GM10248 (cell line): ENCODE measurements at regions not wholly inside any gene's neighbourhood (a gene's known extent, or its start where the extent isn't known, plus 50 kb on each side); places are given as distances from the start of the nearest gene placed in this dataset.

Experiments
- CTCF ChIA-PET: fragments of 300-600 bp; sonication (Branson Sonifier 250); formaldehyde crosslinking; extraction: SDS; loops from one replicate; lab custom pipeline; 2021; ENCODE audit warnings: antibody characterized with exemption; lab: Yijun Ruan, JAX
- POLR2A ChIA-PET: fragments of 350-650 bp; sonication (Branson Sonifier 250); formaldehyde crosslinking; extraction: SDS; loops from one replicate; lab custom pipeline; 2020; ENCODE audit warnings: antibody characterized with exemption; lab: Yijun Ruan, JAX
- DNase-seq: peaks from one replicate; pipeline ENCODE4 v3.0.0; 2012; ENCODE audit errors: extremely low spot score
- CTCF ChIP-seq: IDR thresholded peaks from 2 replicates; pipeline ENCODE4 v1.5.1; 2012; ENCODE audit warnings: mild to moderate bottlenecking, low read depth; ENCODE audit errors: extremely low read depth, missing control alignments, control extremely low read depth

GRCh38 chr5:89901346-89901745 lies 508.2 kb downstream of the CETN3 start:
- DNase-seq, result no peak
- no peak for TF ChIP-seq CTCF
- ChIA-PET POLR2A (no interaction called here), CTCF (interaction anchor here (1.1 to 1.9 kb wide), 5 partner anchors 10 to 18 kb away, joined by 3 to 9 read pairs (median 6); no protein-coding TSS in a partner anchor)

DNA sequence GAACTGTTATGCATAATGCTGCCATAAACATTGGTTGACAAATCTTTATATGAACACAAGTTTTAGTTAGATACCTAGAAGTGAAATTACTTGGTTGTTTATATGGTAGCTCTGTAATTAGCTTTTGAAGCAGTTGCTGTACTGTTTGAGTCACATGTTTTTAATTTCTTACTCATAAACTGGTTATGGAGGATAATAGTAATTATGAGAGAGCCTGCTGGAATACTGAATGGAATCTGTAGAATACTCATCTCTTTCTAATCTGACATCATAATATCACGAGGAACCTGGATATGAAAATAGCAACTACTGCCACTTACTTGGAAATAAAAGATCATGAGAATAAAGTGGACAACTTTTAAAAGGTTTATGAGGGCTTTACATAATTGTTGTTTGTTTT lies 509.2 kb downstream of the CETN3 start:
- ChIA-PET CTCF (interaction anchor here (3.0 kb wide), 1 partner anchor 11 kb away, joined by 11 read pairs; no protein-coding TSS in a partner anchor), POLR2A (no interaction called here)
- TF ChIP-seq CTCF, result no peak
- no peak for DNase-seq

GRCh38 chr5:89899559-89899958 lies 510.0 kb downstream of the CETN3 start:
- no peak for TF ChIP-seq CTCF
- ChIA-PET POLR2A (no interaction called here), CTCF (interaction anchor here (1.2 to 3.0 kb wide), 2 partner anchors 10 to 18 kb away, joined by 3 to 11 read pairs; no protein-coding TSS in a partner anchor)
- DNase-seq, result no peak

GRCh38 chr5:89893546-89893945 lies 516.0 kb downstream of the CETN3 start:
- TF ChIP-seq CTCF, result no peak
- CTCF ChIA-PET, result no interaction called here
- DNase-seq, result no peak
- POLR2A ChIA-PET, result no interaction called here

DNA sequence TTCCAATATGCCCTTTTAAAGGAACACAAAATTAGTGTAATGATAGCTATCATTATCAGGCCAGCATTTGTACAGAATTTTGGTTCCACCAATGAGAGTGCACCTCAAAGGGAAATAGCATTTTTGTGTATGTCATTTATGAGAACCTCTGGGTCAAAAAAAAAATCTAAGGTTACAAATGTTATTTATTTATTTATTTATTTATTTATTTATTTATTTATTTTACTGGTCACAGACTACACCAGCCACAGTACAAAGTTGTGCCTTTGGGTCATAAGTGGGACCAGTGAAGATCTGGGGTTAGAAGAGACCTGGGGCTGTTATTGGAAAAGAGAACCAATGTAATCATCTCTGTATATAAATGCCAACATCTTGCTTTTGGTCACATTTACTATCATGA lies 523.9 kb downstream of the CETN3 start:
- DNase-seq, result no peak
- ChIA-PET POLR2A (no interaction called here), CTCF (no interaction called here)
- TF ChIP-seq CTCF, result no peak

DNA sequence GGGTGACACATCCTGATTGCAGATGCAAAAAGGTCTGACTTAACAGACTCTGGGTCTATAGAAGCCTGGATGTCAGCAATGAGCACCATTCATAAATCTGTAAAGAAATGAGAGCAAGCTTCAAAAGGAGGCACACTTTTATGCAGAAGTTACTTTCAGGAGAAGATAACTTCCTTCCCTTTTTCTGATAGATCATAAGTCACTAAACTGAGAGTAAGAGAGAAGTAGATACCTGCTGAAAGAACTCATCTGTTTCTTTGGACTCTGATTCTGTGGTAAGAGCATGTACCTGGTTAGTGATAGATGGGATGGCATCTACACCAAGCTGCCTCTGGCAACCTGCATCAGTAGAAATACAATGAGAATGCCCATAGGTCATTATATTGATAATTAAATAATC lies 525.6 kb downstream of the CETN3 start:
- ChIA-PET POLR2A (no interaction called here), CTCF (interaction anchor here (1.4 kb wide), 1 partner anchor 18 kb away, joined by 3 read pairs; no protein-coding TSS in a partner anchor)
- DNase-seq, result no peak
- TF ChIP-seq CTCF, result no peak
